Endothelial cell of umbilical vein (primary cell): ENCODE measurements at regions not wholly inside any gene's neighbourhood (a gene's known extent, or its start where the extent isn't known, plus 50 kb on each side); places are given as distances from the start of the nearest gene placed in this dataset.

ENCODE experiments used
- BruUV-seq: library from RNA; stranded (reverse); fragments of 400-500 nt; replicated peaks from 2 replicates; lab custom pipeline; 2021; lab: Mats Ljungman, UMichigan
- CTCF ChIA-PET: fragments of 300-600, 350-600 bp; sonication (Branson Sonifier 250); formaldehyde crosslinking; loops from one replicate; lab custom pipeline; 2021; ENCODE audit warnings: antibody characterized with exemption, inconsistent platforms; lab: Charles Lee
- POLR2A ChIA-PET: fragments of 300-600, 350-600 bp; sonication (Branson Sonifier 250); formaldehyde crosslinking; loops from one replicate; lab custom pipeline; 2021; ENCODE audit warnings: antibody characterized with exemption, inconsistent platforms; lab: Charles Lee
- DNase-seq: peaks from one replicate; pipeline ENCODE4 v3.0.0-alpha.2; 2011; ENCODE audit warnings: low read depth, low spot score
- FAIRE-seq: peaks from 2 replicates; lab custom pipeline; 2011; peaks lifted over from hg19 to GRCh38; lab: Jason Lieb, UNC
- H2AFZ ChIP-seq: 2 replicates; pipeline ENCODE4 v1.6.0; 2012; ENCODE audit warnings: low read depth, low read length, control low read depth, inconsistent platforms
- H3K27ac ChIP-seq: 2 replicates; pipeline ENCODE4 v1.5.1; 2011; ENCODE audit warnings: low read depth, mild to moderate bottlenecking, control low read depth, low read length, moderate library complexity; ENCODE audit not compliant: insufficient read depth
- H3K27me3 ChIP-seq, 2 experiments: 2 replicates each; pipeline versions ENCODE4 v1.6.0 to v1.6.1; 2011; ENCODE audit warnings: low read length in 2 of 2, mixed read lengths in 1 of 2; ENCODE audit not compliant: control insufficient read depth in 2 of 2, insufficient read depth in 2 of 2
- H3K36me3 ChIP-seq, 2 experiments: 2 replicates in 1 of 2; 3 replicates in 1 of 2; pipeline ENCODE4 v1.5.1; 2011; ENCODE audit warnings: low read length in 2 of 2, mild to moderate bottlenecking in 1 of 2, moderate library complexity in 1 of 2; ENCODE audit not compliant: control insufficient read depth in 2 of 2, insufficient read depth in 2 of 2; ENCODE audit errors: extremely low read depth in 1 of 2
- H3K4me1 ChIP-seq: 3 replicates; pipeline ENCODE4 v1.5.1; 2011; ENCODE audit warnings: mild to moderate bottlenecking, low read length; ENCODE audit not compliant: control insufficient read depth, insufficient read depth; ENCODE audit errors: extremely low read depth
- H3K4me2 ChIP-seq: 2 replicates; pipeline ENCODE4 v1.6.1; 2011; ENCODE audit warnings: low read length, control low read depth, mixed read lengths; ENCODE audit not compliant: insufficient read depth
- H3K4me3 ChIP-seq, 3 experiments: fragments of 200-600 bp in 1 of 3; sonication (generic), shearing (Covaris generic) in 1 of 3; replicated peaks in 1 of 3; 2 replicates each; pipeline ENCODE4 v1.5.1; 2011 to 2016; ENCODE audit warnings: control low read depth in 3 of 3, low read length in 3 of 3, mild to moderate bottlenecking in 2 of 3, inconsistent platforms in 1 of 3, low read depth in 1 of 3, moderate library complexity in 1 of 3; ENCODE audit not compliant: insufficient read depth in 1 of 3
- H3K79me2 ChIP-seq: 2 replicates; pipeline ENCODE4 v1.6.0; 2012; ENCODE audit warnings: low read length, inconsistent platforms; ENCODE audit not compliant: control insufficient read depth, insufficient read depth
- H3K9ac ChIP-seq: replicated peaks from 2 replicates; pipeline ENCODE3; 2011; ENCODE audit warnings: low read length, control low read depth; ENCODE audit not compliant: insufficient read depth; ENCODE audit errors: extremely low read depth
- H3K9me1 ChIP-seq: replicated peaks from 3 replicates; pipeline ENCODE4 v1.6.0; 2011; ENCODE audit warnings: mild to moderate bottlenecking, low read length; ENCODE audit not compliant: control insufficient read depth, insufficient read depth; ENCODE audit errors: extremely low read depth
- H3K9me3 ChIP-seq: replicated peaks from 2 replicates; pipeline ENCODE4 v1.5.1; 2012; ENCODE audit warnings: low read length, inconsistent platforms; ENCODE audit not compliant: control insufficient read depth, insufficient read depth
- H4K20me1 ChIP-seq: replicated peaks from 2 replicates; pipeline ENCODE3; 2011; ENCODE audit warnings: mild to moderate bottlenecking, low read length; ENCODE audit not compliant: control insufficient read depth, insufficient read depth; ENCODE audit errors: extremely low read depth
- CTCF ChIP-seq, 2 donors: IDR thresholded peaks; 1 replicate in 1 of 2; 2 replicates in 1 of 2; pipeline ENCODE4 v1.5.1; 2011; ENCODE audit warnings: low read length in 2 of 2, mild to moderate bottlenecking in 2 of 2, moderate library complexity in 2 of 2, control low read depth in 1 of 2, inconsistent platforms in 1 of 2, low read depth in 1 of 2; ENCODE audit not compliant: insufficient read depth in 1 of 2; ENCODE audit errors: extremely low read depth in 1 of 2
- EZH2 ChIP-seq: IDR thresholded peaks from 2 replicates; pipeline ENCODE4 v1.6.1; 2012; ENCODE audit warnings: borderline replicate concordance, low read depth, mild to moderate bottlenecking, moderate library complexity, low read length, inconsistent platforms; ENCODE audit not compliant: severe bottlenecking
- GATA2 ChIP-seq: IDR thresholded peaks from 2 replicates; pipeline ENCODE4 v1.7.0; 2011; ENCODE audit warnings: low read depth, mild to moderate bottlenecking, moderate library complexity, mixed read lengths, low read length; ENCODE audit not compliant: insufficient read length, insufficient read depth
- dilution Hi-C: fragments of 300-500 bp; cut with MboI; formaldehyde crosslinking; loops from one replicate; pipeline ENCODE4 v1.15.0; 2019; ENCODE audit warnings: low sequenced_read_pairs; ENCODE audit not compliant: extremely low pct_ligation_motif_present
- intact Hi-C: fragments of 100-400 bp; cut with micrococcal nuclease; formaldehyde crosslinking; loops from one replicate; pipeline ENCODE4 v1.10.0; 2022

- Histone ChIP-seq H3K79me2 (no peaks in the 10 kb centered on the region), H3K27me3 (no peaks in the 10 kb centered on the region), H2AFZ (no peak overlapping the region), H3K36me3 (no peaks in the 10 kb centered on the region), H3K9me1 (no peaks in the 10 kb centered on the region), H3K4me1 (no peaks in the 10 kb centered on the region), H3K9ac (no peak overlapping the region), H3K4me3 (no peak overlapping the region), H3K4me2 (no peak overlapping the region), H3K27ac (no peak overlapping the region), H4K20me1 (no peaks in the 10 kb centered on the region), H3K9me3 (no peaks in the 10 kb centered on the region)
- intact Hi-C loops (no loop called here), dilution Hi-C loops (no loop called here)
- CTCF ChIA-PET, result no interaction called here
- no peak for FAIRE-seq
- POLR2A ChIA-PET, result no interaction called here
- no TSS peak for BruUV-seq
- DNase-seq, result no peak
- no peak for TF ChIP-seq CTCF (IDR thresholded peaks at IDR 0.05; ENCODE audit: extremely low read depth in 1 of 2, insufficient read depth in 1 of 2, low read depth in 1 of 2, low read length in 2 of 2)
- TF ChIP-seq GATA2, result no peak
Observed at GRCh38 chr14:62314221-62314620, 552.0 kb downstream of the SNAPC1 start.

- no peak overlapping the region for H3K4me3 ChIP-seq
- no peak for DNase-seq
- no peaks in the 10 kb centered on the region for H4K20me1 ChIP-seq
- no peak overlapping the region for H3K9ac ChIP-seq
- ChIA-PET CTCF (no interaction called here), POLR2A (no interaction called here)
- dilution Hi-C loops (no loop called here), intact Hi-C loops (no loop called here)
- no peak overlapping the region for H3K4me2 ChIP-seq
- no peaks in the 10 kb centered on the region for H3K79me2 ChIP-seq
- no TSS peak for BruUV-seq
- no peak for TF ChIP-seq EZH2
- H3K4me1 ChIP-seq, result no peaks in the 10 kb centered on the region
- H3K27ac ChIP-seq, result no peak overlapping the region
- no peaks in the 10 kb centered on the region for H3K9me1 ChIP-seq
- no peak overlapping the region for H2AFZ ChIP-seq
- FAIRE-seq, result no peak
- H3K27me3 ChIP-seq, result no peaks in the 10 kb centered on the region
- H3K9me3 ChIP-seq, result no peaks in the 10 kb centered on the region
- no peaks in the 10 kb centered on the region for H3K36me3 ChIP-seq
Observed at GRCh38 chr14:62314871-62315270, 552.7 kb downstream of the SNAPC1 start.
